ENCODE measurements at regions not wholly inside any gene's neighbourhood (a gene's known extent, or its start where the extent isn't known, plus 50 kb on each side); places are given as distances from the start of the nearest gene placed in this dataset.

DNA sequence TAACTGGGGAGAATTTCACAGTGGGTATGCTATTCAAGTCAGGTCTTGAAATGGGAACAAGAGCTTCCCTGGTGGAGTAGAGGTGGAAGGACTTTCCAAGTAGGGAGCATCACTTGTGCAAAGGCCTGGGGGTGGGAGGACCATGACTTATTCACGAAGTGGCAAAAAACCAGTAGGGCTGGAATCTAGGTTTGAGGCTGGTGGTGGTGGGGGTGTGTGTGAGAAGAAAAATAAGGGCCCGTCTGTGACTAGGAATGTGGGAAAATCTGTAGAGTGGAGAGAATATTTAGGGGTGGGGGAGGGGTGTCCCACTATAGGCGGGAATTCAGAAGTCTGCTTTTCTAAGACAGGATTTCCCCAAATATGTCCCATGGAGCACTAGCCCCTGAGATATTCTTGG is 271.9 kb upstream of the TBL1XR1 start:
- no peak for TF ChIP-seq EZH2phosphoT487 (IDR thresholded peaks at IDR 0.05; ENCODE audit: borderline replicate concordance, low read length)
- TF ChIP-seq, protein P1, sequence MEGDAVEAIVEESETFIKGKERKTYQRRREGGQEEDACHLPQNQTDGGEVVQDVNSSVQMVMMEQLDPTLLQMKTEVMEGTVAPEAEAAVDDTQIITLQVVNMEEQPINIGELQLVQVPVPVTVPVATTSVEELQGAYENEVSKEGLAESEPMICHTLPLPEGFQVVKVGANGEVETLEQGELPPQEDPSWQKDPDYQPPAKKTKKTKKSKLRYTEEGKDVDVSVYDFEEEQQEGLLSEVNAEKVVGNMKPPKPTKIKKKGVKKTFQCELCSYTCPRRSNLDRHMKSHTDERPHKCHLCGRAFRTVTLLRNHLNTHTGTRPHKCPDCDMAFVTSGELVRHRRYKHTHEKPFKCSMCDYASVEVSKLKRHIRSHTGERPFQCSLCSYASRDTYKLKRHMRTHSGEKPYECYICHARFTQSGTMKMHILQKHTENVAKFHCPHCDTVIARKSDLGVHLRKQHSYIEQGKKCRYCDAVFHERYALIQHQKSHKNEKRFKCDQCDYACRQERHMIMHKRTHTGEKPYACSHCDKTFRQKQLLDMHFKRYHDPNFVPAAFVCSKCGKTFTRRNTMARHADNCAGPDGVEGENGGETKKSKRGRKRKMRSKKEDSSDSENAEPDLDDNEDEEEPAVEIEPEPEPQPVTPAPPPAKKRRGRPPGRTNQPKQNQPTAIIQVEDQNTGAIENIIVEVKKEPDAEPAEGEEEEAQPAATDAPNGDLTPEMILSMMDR (conservative IDR thresholded peaks at IDR 0.05; ENCODE audit: low read depth, low read length) = no peak

Data from PC-3 (cell line).